ENCODE measurements at regions not wholly inside any gene's neighbourhood (a gene's known extent, or its start where the extent isn't known, plus 50 kb on each side); places are given as distances from the start of the nearest gene placed in this dataset.

- TF ChIP-seq ZBTB8A (tag by site-specific recombination; IDR thresholded peaks at IDR 0.05) (no peak), ZBTB26 (tag by site-specific recombination; optimal IDR thresholded peaks at IDR 0.05) (no peak), ZNF639 (tag by site-specific recombination; IDR thresholded peaks at IDR 0.05) (no peak), CTCF (tag by site-specific recombination; IDR thresholded peaks at IDR 0.05) (no peak), ZNF184 (tag by site-specific recombination; IDR thresholded peaks at IDR 0.05) (no peak), ZNF121 (tag by site-specific recombination; IDR thresholded peaks at IDR 0.05) (no peak), ZNF292 (tag by site-specific recombination; IDR thresholded peaks at IDR 0.05; ENCODE audit: borderline replicate concordance, low read depth) (no peak), ZNF37A (tag by site-specific recombination; IDR thresholded peaks at IDR 0.05) (no peak), GLI4 (tag by site-specific recombination; IDR thresholded peaks at IDR 0.05) (no peak), PRDM1 (tag by site-specific recombination; IDR thresholded peaks at IDR 0.05) (no peak), ZNF843 (tag by site-specific recombination; IDR thresholded peaks at IDR 0.05) (no peak), ZNF518A (tag by site-specific recombination; conservative IDR thresholded peaks at IDR 0.05; ENCODE audit: low read depth) (no peak), ELK4 (IDR thresholded peaks at IDR 0.05; ENCODE audit: borderline replicate concordance, low read depth, low read length) (no peak), ZNF623 (tag by site-specific recombination; IDR thresholded peaks at IDR 0.05) (no peak)
These were observed 110.0 kb upstream of the MEF2A start for GRCh38 chr15:99455789-99456160.

All from HEK293 (cell line).